Neural crest cell (in vitro differentiated cells): ENCODE measurements at regions not wholly inside any gene's neighbourhood (a gene's known extent, or its start where the extent isn't known, plus 50 kb on each side); places are given as distances from the start of the nearest gene placed in this dataset.

ENCODE experiments used
- DNase-seq: peaks from one replicate; pipeline ENCODE4 v3.0.0; 2021; ENCODE audit warnings: low read depth, mixed read lengths, low spot score
- H3K27ac Mint-ChIP-seq: one replicate; pipeline ENCODE4 v1.8.0; 2021; ENCODE audit warnings: mild to moderate bottlenecking, mixed read lengths; ENCODE audit not compliant: unreplicated experiment
- H3K27me3 Mint-ChIP-seq: 2 replicates; pipeline ENCODE4 v1.8.0; 2021; ENCODE audit warnings: low read depth, mild to moderate bottlenecking, mixed read lengths
- H3K36me3 Mint-ChIP-seq: 2 replicates; pipeline ENCODE4 v1.8.0; 2021; ENCODE audit warnings: low read depth, mild to moderate bottlenecking, mixed read lengths
- H3K4me1 Mint-ChIP-seq: 2 replicates; pipeline ENCODE4 v1.8.0; 2021; ENCODE audit warnings: mixed read lengths
- H3K4me3 Mint-ChIP-seq: one replicate; pipeline ENCODE4 v1.8.0; 2021; ENCODE audit warnings: mild to moderate bottlenecking, mixed read lengths
- H3K9me3 Mint-ChIP-seq: 2 replicates; pipeline ENCODE4 v1.8.0; 2021; ENCODE audit warnings: mixed read lengths
- TF ChIP-seq, protein P1 (sequence below): fragments of 200-600 bp; sonication (generic); conservative IDR thresholded peaks from 2 replicates; pipeline ENCODE4 v1.5.0; 2021; ENCODE audit warnings: antibody characterized with exemption, mild to moderate bottlenecking

DNA sequence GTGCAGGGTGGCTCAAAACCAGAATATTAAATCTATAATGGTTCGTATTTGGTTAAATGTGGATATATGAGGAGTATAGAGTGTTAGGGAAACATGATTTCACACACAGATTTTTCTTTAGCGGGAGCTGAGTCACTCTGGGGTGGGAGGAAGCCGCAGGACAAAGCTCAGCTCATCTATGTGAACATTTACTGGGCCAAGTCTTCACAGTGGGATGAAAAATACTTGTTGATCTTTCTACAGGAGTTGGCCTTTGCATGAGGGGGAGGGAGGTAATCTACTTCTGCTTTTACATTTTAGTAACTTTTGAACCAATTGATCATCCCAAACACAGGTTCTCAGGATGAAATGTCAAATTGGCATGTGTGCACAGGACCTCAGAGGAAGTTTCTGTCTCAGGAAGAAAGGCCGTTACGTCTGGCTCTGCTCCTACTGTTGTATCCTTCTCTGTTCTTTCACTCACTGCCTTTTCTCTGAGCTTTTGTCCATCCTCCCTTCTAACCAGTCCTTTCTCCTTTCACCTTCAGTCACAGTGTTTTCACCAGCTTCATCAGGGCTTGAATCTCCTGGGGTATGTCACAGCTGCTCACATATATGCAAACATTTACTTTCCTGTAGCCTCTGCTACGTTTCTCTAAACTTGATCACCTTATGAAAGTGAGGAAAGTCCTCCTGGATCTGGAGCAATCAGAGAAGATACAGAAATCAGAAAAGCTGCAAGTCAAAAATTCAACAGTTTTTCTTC lies 943.3 kb upstream of the FANCL start:
- TF ChIP-seq, protein P1, sequence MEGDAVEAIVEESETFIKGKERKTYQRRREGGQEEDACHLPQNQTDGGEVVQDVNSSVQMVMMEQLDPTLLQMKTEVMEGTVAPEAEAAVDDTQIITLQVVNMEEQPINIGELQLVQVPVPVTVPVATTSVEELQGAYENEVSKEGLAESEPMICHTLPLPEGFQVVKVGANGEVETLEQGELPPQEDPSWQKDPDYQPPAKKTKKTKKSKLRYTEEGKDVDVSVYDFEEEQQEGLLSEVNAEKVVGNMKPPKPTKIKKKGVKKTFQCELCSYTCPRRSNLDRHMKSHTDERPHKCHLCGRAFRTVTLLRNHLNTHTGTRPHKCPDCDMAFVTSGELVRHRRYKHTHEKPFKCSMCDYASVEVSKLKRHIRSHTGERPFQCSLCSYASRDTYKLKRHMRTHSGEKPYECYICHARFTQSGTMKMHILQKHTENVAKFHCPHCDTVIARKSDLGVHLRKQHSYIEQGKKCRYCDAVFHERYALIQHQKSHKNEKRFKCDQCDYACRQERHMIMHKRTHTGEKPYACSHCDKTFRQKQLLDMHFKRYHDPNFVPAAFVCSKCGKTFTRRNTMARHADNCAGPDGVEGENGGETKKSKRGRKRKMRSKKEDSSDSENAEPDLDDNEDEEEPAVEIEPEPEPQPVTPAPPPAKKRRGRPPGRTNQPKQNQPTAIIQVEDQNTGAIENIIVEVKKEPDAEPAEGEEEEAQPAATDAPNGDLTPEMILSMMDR: no peak
- no peak overlapping the region for H3K4me3 Mint-ChIP-seq

DNA sequence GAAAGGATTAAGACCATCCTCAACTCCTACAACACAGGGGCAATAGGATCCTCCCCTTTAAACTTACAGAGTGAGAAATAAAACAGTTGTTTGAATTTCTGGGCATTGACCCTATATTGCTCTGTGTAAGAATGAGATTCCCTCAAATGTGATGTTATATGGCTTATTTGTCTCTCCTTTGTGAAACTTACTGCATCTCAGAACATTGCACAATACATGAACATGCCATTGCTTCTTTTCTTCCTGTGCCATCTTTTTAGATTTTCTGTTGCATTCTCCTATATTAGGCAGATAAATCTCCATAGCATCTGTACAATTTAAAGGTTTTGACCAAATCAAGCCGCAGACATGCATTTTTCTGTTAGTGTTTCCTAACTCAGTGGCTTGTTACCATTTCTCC lies 941.9 kb upstream of the FANCL start:
- H3K27me3 Mint-ChIP-seq: no peaks in the 10 kb centered on the region
- no peak overlapping the region for H3K27ac Mint-ChIP-seq
- peaks cover 7% of the 10 kb centered on the region for H3K4me1 Mint-ChIP-seq
- H3K9me3 Mint-ChIP-seq: no peaks in the 10 kb centered on the region
- H3K4me3 Mint-ChIP-seq: no peak overlapping the region
- DNase-seq: no peak
- H3K36me3 Mint-ChIP-seq: no peaks in the 10 kb centered on the region
- TF ChIP-seq, protein P1: no peak

More for the DNA sequence above, 943.3 kb upstream of the FANCL start:
- Mint-ChIP-seq H3K36me3 (no peaks in the 10 kb centered on the region), H3K4me1 (peaks cover 7% of the 10 kb centered on the region), H3K9me3 (no peaks in the 10 kb centered on the region), H3K27me3 (no peaks in the 10 kb centered on the region), H3K27ac (no peak overlapping the region)
- no peak for DNase-seq

DNA sequence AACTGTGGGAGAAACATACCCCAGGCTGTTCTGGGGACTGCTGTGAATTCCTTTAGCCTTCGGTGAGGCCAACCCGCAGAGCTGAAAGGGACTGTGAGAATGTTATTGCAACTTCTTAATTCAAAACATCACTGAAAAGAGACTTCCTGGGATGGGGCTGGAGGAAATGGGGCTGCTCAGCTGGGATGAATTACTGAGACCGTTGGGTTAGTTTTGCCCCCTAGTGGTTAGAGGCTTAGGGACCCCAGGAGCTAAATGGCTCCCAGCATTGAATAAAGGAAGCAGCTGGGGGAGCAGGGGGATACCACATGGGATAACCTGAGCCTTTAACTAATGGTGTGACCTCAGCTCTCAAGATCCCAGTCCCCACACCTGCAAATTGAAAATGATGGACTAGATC lies 941.1 kb upstream of the FANCL start:
- DNase-seq: peak; percentile 6
- Mint-ChIP-seq H3K4me3 (no peak overlapping the region), H3K27ac (no peak overlapping the region), H3K36me3 (no peaks in the 10 kb centered on the region), H3K27me3 (no peaks in the 10 kb centered on the region), H3K9me3 (no peaks in the 10 kb centered on the region), H3K4me1 (peaks cover 7% of the 10 kb centered on the region)
- TF ChIP-seq, protein P1: peak; percentile 62

DNA sequence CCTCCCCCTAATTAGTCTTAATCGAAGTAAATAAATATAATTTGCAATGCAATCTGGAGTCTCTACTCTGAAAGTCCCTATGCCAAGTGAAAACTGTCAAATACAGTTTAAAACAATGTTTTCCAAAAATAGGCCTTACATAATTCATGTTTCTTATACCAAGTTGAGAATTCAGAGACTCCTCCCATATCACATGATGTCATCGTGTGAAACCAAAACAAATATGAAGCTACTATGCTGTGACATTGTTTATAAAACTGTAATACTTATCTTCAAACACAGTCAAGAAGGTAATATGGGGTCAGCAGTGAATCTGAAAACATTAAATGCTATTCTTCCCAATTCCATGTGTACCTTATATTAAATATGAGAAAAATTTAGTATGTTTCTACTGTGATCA lies 940.2 kb upstream of the FANCL start:
- Mint-ChIP-seq H3K36me3 (no peaks in the 10 kb centered on the region), H3K4me3 (no peak overlapping the region), H3K27ac (no peak overlapping the region), H3K27me3 (no peaks in the 10 kb centered on the region), H3K4me1 (peaks cover 7% of the 10 kb centered on the region), H3K9me3 (no peaks in the 10 kb centered on the region)
- DNase-seq: no peak
- TF ChIP-seq, protein P1: no peak

DNA sequence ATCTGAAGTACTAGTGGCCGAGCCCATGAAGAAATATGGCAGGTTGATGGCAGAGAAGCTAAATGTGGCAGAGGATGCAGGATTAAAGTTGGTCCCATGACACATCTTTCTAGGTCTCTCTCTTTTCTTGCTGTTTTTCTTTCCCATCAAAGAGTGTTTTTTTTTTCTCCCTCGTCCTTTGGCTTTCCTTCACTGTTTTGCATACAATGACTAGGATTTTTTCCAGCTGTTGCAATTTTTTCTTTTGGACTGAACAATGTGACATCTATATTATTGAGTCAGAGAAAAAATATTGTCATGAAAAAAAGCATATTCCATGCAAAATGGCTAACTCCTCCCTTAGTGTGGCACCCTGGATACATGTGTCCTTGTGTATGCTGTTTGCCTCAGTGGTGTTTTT lies 939.5 kb upstream of the FANCL start:
- no peak overlapping the region for H3K4me3 Mint-ChIP-seq
- no peak for DNase-seq

More for the DNA sequence above, 939.5 kb upstream of the FANCL start:
- peaks cover 7% of the 10 kb centered on the region for H3K4me1 Mint-ChIP-seq
- no peaks in the 10 kb centered on the region for H3K27me3 Mint-ChIP-seq
- no peak overlapping the region for H3K27ac Mint-ChIP-seq
- TF ChIP-seq, protein P1: no peak
- H3K9me3 Mint-ChIP-seq: no peaks in the 10 kb centered on the region
- H3K36me3 Mint-ChIP-seq: no peaks in the 10 kb centered on the region
